ENCODE measurements at regions not wholly inside any gene's neighbourhood (a gene's known extent, or its start where the extent isn't known, plus 50 kb on each side); places are given as distances from the start of the nearest gene placed in this dataset.

DNA sequence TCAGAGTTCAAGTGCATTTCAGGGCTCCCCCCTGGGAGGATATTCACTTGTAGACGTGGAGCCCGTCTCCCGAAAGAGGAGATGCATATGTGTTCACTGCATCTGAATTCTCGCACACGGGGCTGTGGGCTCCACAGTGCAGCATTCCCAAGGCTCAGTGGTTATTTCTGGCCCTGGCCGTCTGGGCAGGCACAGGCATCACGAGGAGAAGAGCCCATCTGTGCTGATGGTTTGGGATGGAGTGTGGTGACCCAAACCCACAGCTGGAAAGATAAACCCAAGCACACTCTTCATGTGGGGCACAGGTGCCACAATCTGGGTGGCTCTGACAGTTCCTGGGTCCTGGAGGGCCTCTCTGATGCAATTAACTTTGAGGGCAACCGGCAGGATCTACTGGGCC is 242.1 kb downstream of the TSHZ3 start (continued):
- TF ChIP-seq, protein P1, sequence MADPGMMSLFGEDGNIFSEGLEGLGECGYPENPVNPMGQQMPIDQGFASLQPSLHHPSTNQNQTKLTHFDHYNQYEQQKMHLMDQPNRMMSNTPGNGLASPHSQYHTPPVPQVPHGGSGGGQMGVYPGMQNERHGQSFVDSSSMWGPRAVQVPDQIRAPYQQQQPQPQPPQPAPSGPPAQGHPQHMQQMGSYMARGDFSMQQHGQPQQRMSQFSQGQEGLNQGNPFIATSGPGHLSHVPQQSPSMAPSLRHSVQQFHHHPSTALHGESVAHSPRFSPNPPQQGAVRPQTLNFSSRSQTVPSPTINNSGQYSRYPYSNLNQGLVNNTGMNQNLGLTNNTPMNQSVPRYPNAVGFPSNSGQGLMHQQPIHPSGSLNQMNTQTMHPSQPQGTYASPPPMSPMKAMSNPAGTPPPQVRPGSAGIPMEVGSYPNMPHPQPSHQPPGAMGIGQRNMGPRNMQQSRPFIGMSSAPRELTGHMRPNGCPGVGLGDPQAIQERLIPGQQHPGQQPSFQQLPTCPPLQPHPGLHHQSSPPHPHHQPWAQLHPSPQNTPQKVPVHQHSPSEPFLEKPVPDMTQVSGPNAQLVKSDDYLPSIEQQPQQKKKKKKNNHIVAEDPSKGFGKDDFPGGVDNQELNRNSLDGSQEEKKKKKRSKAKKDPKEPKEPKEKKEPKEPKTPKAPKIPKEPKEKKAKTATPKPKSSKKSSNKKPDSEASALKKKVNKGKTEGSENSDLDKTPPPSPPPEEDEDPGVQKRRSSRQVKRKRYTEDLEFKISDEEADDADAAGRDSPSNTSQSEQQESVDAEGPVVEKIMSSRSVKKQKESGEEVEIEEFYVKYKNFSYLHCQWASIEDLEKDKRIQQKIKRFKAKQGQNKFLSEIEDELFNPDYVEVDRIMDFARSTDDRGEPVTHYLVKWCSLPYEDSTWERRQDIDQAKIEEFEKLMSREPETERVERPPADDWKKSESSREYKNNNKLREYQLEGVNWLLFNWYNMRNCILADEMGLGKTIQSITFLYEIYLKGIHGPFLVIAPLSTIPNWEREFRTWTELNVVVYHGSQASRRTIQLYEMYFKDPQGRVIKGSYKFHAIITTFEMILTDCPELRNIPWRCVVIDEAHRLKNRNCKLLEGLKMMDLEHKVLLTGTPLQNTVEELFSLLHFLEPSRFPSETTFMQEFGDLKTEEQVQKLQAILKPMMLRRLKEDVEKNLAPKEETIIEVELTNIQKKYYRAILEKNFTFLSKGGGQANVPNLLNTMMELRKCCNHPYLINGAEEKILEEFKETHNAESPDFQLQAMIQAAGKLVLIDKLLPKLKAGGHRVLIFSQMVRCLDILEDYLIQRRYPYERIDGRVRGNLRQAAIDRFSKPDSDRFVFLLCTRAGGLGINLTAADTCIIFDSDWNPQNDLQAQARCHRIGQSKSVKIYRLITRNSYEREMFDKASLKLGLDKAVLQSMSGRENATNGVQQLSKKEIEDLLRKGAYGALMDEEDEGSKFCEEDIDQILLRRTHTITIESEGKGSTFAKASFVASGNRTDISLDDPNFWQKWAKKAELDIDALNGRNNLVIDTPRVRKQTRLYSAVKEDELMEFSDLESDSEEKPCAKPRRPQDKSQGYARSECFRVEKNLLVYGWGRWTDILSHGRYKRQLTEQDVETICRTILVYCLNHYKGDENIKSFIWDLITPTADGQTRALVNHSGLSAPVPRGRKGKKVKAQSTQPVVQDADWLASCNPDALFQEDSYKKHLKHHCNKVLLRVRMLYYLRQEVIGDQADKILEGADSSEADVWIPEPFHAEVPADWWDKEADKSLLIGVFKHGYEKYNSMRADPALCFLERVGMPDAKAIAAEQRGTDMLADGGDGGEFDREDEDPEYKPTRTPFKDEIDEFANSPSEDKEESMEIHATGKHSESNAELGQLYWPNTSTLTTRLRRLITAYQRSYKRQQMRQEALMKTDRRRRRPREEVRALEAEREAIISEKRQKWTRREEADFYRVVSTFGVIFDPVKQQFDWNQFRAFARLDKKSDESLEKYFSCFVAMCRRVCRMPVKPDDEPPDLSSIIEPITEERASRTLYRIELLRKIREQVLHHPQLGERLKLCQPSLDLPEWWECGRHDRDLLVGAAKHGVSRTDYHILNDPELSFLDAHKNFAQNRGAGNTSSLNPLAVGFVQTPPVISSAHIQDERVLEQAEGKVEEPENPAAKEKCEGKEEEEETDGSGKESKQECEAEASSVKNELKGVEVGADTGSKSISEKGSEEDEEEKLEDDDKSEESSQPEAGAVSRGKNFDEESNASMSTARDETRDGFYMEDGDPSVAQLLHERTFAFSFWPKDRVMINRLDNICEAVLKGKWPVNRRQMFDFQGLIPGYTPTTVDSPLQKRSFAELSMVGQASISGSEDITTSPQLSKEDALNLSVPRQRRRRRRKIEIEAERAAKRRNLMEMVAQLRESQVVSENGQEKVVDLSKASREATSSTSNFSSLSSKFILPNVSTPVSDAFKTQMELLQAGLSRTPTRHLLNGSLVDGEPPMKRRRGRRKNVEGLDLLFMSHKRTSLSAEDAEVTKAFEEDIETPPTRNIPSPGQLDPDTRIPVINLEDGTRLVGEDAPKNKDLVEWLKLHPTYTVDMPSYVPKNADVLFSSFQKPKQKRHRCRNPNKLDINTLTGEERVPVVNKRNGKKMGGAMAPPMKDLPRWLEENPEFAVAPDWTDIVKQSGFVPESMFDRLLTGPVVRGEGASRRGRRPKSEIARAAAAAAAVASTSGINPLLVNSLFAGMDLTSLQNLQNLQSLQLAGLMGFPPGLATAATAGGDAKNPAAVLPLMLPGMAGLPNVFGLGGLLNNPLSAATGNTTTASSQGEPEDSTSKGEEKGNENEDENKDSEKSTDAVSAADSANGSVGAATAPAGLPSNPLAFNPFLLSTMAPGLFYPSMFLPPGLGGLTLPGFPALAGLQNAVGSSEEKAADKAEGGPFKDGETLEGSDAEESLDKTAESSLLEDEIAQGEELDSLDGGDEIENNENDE (IDR thresholded peaks at IDR 0.05; ENCODE audit: insufficient replicate concordance, low read length): no peak
- TF ChIP-seq RBBP5 (IDR thresholded peaks at IDR 0.05; ENCODE audit: borderline replicate concordance, low read depth, low read length) (no peak), EZH2 (IDR thresholded peaks at IDR 0.05; ENCODE audit: low read depth, low read length, severe bottlenecking) (no peak), HDAC2 (IDR thresholded peaks at IDR 0.05; ENCODE audit: borderline replicate concordance in 1 of 2, low read depth in 2 of 2, low read length in 2 of 2) (no peak), BCL11A (IDR thresholded peaks at IDR 0.05; ENCODE audit: low read depth in 2 of 2, low read length in 2 of 2) (no peak)
